ENCODE measurements at regions not wholly inside any gene's neighbourhood (a gene's known extent, or its start where the extent isn't known, plus 50 kb on each side); places are given as distances from the start of the nearest gene placed in this dataset.

- TF ChIP-seq, protein P1, sequence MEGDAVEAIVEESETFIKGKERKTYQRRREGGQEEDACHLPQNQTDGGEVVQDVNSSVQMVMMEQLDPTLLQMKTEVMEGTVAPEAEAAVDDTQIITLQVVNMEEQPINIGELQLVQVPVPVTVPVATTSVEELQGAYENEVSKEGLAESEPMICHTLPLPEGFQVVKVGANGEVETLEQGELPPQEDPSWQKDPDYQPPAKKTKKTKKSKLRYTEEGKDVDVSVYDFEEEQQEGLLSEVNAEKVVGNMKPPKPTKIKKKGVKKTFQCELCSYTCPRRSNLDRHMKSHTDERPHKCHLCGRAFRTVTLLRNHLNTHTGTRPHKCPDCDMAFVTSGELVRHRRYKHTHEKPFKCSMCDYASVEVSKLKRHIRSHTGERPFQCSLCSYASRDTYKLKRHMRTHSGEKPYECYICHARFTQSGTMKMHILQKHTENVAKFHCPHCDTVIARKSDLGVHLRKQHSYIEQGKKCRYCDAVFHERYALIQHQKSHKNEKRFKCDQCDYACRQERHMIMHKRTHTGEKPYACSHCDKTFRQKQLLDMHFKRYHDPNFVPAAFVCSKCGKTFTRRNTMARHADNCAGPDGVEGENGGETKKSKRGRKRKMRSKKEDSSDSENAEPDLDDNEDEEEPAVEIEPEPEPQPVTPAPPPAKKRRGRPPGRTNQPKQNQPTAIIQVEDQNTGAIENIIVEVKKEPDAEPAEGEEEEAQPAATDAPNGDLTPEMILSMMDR (IDR thresholded peaks at IDR 0.05 in 2 of 3, conservative IDR thresholded peaks at IDR 0.05 in 1 of 3; ENCODE audit: borderline replicate concordance in 1 of 3, insufficient read depth in 1 of 3, low read depth in 2 of 3, low read length in 2 of 3), result no peak
- TF ChIP-seq CEBPB (IDR thresholded peaks at IDR 0.05; ENCODE audit: low read depth), result no peak
These were observed 1224.5 kb downstream of the PCDH18 start for GRCh38 chr4:136307765-136308164.

All from HCT116 (cell line).